ENCODE measurements at regions not wholly inside any gene's neighbourhood (a gene's known extent, or its start where the extent isn't known, plus 50 kb on each side); places are given as distances from the start of the nearest gene placed in this dataset.

DNA sequence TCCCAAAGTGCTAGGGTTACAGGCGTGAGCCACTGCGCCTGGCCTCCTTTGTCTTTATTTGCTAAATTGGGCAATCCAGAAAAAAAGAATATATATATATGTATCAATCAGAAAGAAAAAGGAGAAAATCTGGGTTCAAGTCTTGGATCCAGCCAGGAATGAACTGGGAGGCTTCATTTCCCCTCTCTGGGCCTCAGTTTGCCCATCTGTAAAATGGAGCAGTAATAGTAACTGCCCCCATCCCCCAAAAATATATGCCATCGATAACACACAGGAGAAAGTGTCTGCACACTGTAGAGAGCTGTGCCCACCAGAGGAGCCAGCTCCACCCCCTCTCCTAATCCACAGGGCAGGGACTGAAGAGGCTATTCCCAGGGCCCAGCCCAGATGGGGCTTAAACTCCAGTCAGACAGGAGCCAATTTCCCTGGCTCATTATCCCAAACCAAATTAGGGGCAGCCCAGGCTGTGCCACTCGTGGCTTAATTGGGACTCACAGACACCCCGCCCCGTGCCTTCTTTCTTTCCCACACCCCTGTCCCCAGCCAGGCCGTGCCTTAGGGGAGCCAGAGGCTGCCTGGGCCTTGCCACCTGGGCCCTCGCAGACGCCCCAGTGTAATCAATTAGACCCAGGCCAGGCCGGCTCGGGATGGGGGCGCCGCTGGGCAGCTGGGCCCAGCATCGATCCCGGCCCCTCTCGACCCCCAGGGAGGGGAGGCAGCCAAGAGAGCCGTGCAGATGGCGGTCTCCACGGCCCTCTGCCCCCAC is 171.5 kb downstream of the MN1 start:
- Histone ChIP-seq H3K4me2 (ENCODE audit: insufficient read depth, low read length, poor library complexity, severe bottlenecking) (peak overlapping the region; percentile 29), H3K4ac (ENCODE audit: low read length) (no peak overlapping the region), H3K27ac (replicated peaks; ENCODE audit: low read length) (no peak overlapping the region), H4K91ac (ENCODE audit: low read depth, low read length, poor library complexity) (peak overlapping the region; percentile 97), H3K23ac (ENCODE audit: low read depth, low read length, poor library complexity) (peak overlapping the region; percentile 17), H3K9ac (ENCODE audit: low read depth, low read length, poor library complexity) (peak overlapping the region; percentile 45), H3K4me1 (ENCODE audit: control insufficient read depth in 2 of 2, insufficient read depth in 1 of 2, low read depth in 1 of 2, low read length in 2 of 2) (peaks cover 15 to 17% of the 10 kb centered on the region in 2 donors), H3K36me3 (replicated peaks in 1 of 2; ENCODE audit: control insufficient read depth in 2 of 2, insufficient read depth in 2 of 2, low read length in 2 of 2) (no peaks in the 10 kb centered on the region), H3K79me1 (ENCODE audit: low read depth, low read length) (no peaks in the 10 kb centered on the region), H2BK15ac (ENCODE audit: low read length) (peak overlapping the region; percentile 83), H3K18ac (ENCODE audit: low read length) (peak overlapping the region; percentile 95), H2AK5ac (ENCODE audit: low read depth, low read length) (peak overlapping the region; percentile 94), H3K27me3 (ENCODE audit: control insufficient read depth in 3 of 3, insufficient read depth in 3 of 3, low read depth in 1 of 3, low read length in 3 of 3) (no peaks in the 10 kb centered on the region), H3K4me3 (ENCODE audit: low read length in 2 of 2) (no peak overlapping the region), H2BK12ac (ENCODE audit: low read length) (peak overlapping the region; percentile 65), H4K8ac (ENCODE audit: low read depth, low read length) (peak overlapping the region; percentile 31), H3K9me3 (replicated peaks in 1 of 2; ENCODE audit: control insufficient read depth in 2 of 2, insufficient read depth in 1 of 2, low read depth in 1 of 2, low read length in 2 of 2) (peaks cover 0 to 3% of the 10 kb centered on the region in 2 donors), H2BK120ac (ENCODE audit: low read depth, low read length) (peak overlapping the region; percentile 37), H3K14ac (ENCODE audit: low read length) (no peak overlapping the region), H2AFZ (ENCODE audit: low read length) (peak overlapping the region; percentile 58), H2BK5ac (ENCODE audit: low read length) (peak overlapping the region; percentile 49)
- no peak for DNase-seq (ENCODE audit: low spot score)
- no CpG with 5 or more reads among the region's 19 CpGs for WGBS, 2 donors (ENCODE audit: extremely low coverage in 2 of 2, insufficient read length in 2 of 2, insufficient replicate concordance in 1 of 2)

DNA sequence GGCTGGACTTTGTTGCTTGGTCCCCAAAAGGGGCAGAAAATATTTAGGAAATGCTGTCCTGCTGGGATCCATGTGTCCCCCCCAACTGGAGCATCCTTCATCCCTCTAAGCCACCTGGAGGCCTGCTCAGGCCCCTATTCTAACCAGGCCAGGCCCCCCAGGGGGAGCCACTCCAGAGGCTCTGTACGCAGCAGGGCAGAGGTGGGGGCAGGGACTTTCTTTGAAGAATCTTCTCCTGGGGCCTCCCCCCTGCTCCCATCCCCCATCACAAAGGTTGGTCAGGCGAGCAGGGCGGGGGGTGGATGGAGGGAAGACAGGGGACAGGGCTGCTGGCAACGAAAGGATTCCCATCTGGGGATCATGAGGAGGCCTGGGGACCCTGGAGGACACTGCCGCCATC is 170.8 kb downstream of the MN1 start:
- peak overlapping the region; percentile 95 for H3K18ac ChIP-seq (ENCODE audit: low read length)
- peaks cover 15 to 17% of the 10 kb centered on the region in 2 donors for H3K4me1 ChIP-seq (ENCODE audit: control insufficient read depth in 2 of 2, insufficient read depth in 1 of 2, low read depth in 1 of 2, low read length in 2 of 2)
- H2AFZ ChIP-seq (ENCODE audit: low read length), result peak overlapping the region; percentile 58
- H3K9ac ChIP-seq (ENCODE audit: low read depth, low read length, poor library complexity), result no peak overlapping the region
- H3K4me3 ChIP-seq (ENCODE audit: low read length in 2 of 2), result no peak overlapping the region
- H2BK120ac ChIP-seq (ENCODE audit: low read depth, low read length), result peak overlapping the region; percentile 37
- no peak overlapping the region for H4K8ac ChIP-seq (ENCODE audit: low read depth, low read length)
- no peak overlapping the region for H3K4me2 ChIP-seq (ENCODE audit: insufficient read depth, low read length, poor library complexity, severe bottlenecking)
- H2BK15ac ChIP-seq (ENCODE audit: low read length), result peak overlapping the region; percentile 83
- peak overlapping the region; percentile 49 for H2BK5ac ChIP-seq (ENCODE audit: low read length)
- no peaks in the 10 kb centered on the region for H3K79me1 ChIP-seq (ENCODE audit: low read depth, low read length)
- no peak overlapping the region for H3K14ac ChIP-seq (ENCODE audit: low read length)
- H4K91ac ChIP-seq (ENCODE audit: low read depth, low read length, poor library complexity), result peak overlapping the region; percentile 97
- peaks cover 0 to 3% of the 10 kb centered on the region in 2 donors for H3K9me3 ChIP-seq (replicated peaks in 1 of 2; ENCODE audit: control insufficient read depth in 2 of 2, insufficient read depth in 1 of 2, low read depth in 1 of 2, low read length in 2 of 2)
- H3K27me3 ChIP-seq (ENCODE audit: control insufficient read depth in 3 of 3, insufficient read depth in 3 of 3, low read depth in 1 of 3, low read length in 3 of 3), result no peaks in the 10 kb centered on the region
- H2BK12ac ChIP-seq (ENCODE audit: low read length), result peak overlapping the region; percentile 65
- H3K27ac ChIP-seq (replicated peaks; ENCODE audit: low read length), result peak overlapping the region; percentile 32
- no peak overlapping the region for H3K23ac ChIP-seq (ENCODE audit: low read depth, low read length, poor library complexity)
- DNase-seq (ENCODE audit: low spot score), result no peak
- no CpG with 5 or more reads among the region's 5 CpGs for WGBS, 2 donors (ENCODE audit: extremely low coverage in 2 of 2, insufficient read length in 2 of 2, insufficient replicate concordance in 1 of 2)
- H2AK5ac ChIP-seq (ENCODE audit: low read depth, low read length), result peak overlapping the region; percentile 94
- no peaks in the 10 kb centered on the region for H3K36me3 ChIP-seq (replicated peaks in 1 of 2; ENCODE audit: control insufficient read depth in 2 of 2, insufficient read depth in 2 of 2, low read length in 2 of 2)
- H3K4ac ChIP-seq (ENCODE audit: low read length), result peak overlapping the region; percentile 20

DNA sequence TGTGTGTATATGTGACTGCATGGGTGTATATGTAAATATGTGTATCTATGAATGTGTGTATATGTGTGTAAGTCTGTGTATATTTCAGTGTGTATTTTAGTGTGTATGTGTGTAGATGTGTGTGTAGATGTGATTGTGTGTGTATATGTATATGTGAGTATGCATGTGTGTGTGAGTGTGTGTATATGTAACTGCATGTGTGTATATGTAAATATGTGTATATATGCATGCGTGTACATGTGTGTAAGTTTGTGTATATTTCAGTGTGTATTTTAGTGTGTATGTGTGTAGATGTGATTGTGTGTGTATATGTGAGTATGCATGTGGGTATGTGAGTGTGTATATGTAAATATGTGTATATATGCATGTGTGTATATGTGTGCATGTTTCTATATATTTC is 169.9 kb downstream of the MN1 start:
- Histone ChIP-seq H3K4me1 (ENCODE audit: control insufficient read depth in 2 of 2, insufficient read depth in 1 of 2, low read depth in 1 of 2, low read length in 2 of 2) (peaks cover 15 to 20% of the 10 kb centered on the region in 2 donors), H3K27me3 (ENCODE audit: control insufficient read depth in 3 of 3, insufficient read depth in 3 of 3, low read depth in 1 of 3, low read length in 3 of 3) (no peaks in the 10 kb centered on the region), H4K8ac (ENCODE audit: low read depth, low read length) (no peak overlapping the region), H3K4ac (ENCODE audit: low read length) (no peak overlapping the region), H3K9ac (ENCODE audit: low read depth, low read length, poor library complexity) (no peak overlapping the region), H2AFZ (ENCODE audit: low read length) (no peak overlapping the region), H3K27ac (replicated peaks; ENCODE audit: low read length) (no peak overlapping the region), H3K9me3 (replicated peaks in 1 of 2; ENCODE audit: control insufficient read depth in 2 of 2, insufficient read depth in 1 of 2, low read depth in 1 of 2, low read length in 2 of 2) (peaks cover 0 to 3% of the 10 kb centered on the region in 2 donors), H3K4me2 (ENCODE audit: insufficient read depth, low read length, poor library complexity, severe bottlenecking) (no peak overlapping the region), H3K79me1 (ENCODE audit: low read depth, low read length) (no peaks in the 10 kb centered on the region), H3K4me3 (ENCODE audit: low read length in 2 of 2) (no peak overlapping the region), H2BK5ac (ENCODE audit: low read length) (no peak overlapping the region), H3K14ac (ENCODE audit: low read length) (no peak overlapping the region), H2AK5ac (ENCODE audit: low read depth, low read length) (no peak overlapping the region), H3K18ac (ENCODE audit: low read length) (no peak overlapping the region), H2BK12ac (ENCODE audit: low read length) (no peak overlapping the region), H2BK120ac (ENCODE audit: low read depth, low read length) (no peak overlapping the region), H3K23ac (ENCODE audit: low read depth, low read length, poor library complexity) (no peak overlapping the region), H4K91ac (ENCODE audit: low read depth, low read length, poor library complexity) (no peak overlapping the region), H3K36me3 (replicated peaks in 1 of 2; ENCODE audit: control insufficient read depth in 2 of 2, insufficient read depth in 2 of 2, low read length in 2 of 2) (no peaks in the 10 kb centered on the region), H2BK15ac (ENCODE audit: low read length) (no peak overlapping the region)
- WGBS, 2 donors (ENCODE audit: extremely low coverage in 2 of 2, insufficient read length in 2 of 2, insufficient replicate concordance in 1 of 2), result 100% methylated on average over 1 of the region's 1 CpG; no CpG with 5 or more reads in 1 of the 2 donors
- DNase-seq (ENCODE audit: low spot score), result no peak

DNA sequence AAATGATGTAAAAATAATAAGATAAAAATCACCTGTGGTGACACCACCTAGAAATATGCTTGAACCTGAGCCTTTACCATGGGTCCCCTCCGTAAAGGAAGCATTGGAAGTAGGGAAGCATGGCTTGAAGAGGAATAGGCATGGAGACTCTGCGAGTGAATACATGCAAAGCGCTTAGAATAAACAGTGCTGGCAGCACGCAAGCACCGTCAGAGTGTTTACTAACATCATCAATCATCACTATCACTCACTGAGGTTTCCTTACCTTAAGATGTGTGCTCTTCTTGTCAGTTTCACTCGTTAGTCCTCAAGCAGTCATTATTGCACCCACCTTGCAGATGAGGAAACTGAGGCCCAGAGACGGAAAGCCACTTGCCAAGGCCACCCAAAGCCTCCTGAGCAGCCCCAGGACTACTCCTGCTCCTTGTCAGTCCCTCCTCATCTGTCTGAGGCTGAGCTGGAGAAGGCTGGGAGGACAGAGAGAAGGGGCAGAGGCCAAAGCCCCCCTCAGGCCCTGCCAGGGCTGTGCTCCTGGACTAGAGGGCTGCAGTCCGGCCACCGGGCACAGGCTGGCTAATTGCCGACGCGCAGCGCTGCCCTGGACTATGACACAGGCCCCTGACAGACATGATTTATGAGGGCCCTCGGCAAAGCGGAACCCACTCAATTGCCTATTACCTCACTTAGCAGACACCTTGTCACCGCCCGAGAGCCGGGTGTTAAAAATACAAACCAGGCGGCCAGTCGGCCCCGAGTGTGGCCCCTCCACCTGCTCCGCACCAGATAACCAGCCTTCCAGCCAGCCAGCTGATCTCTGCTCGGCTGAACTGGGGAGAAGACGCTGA is 168.9 kb downstream of the MN1 start:
- DNase-seq (ENCODE audit: low spot score), result no peak
- H4K8ac ChIP-seq (ENCODE audit: low read depth, low read length), result no peak overlapping the region
- H2AK5ac ChIP-seq (ENCODE audit: low read depth, low read length), result peak overlapping the region; percentile 79
- no peak overlapping the region for H3K4me2 ChIP-seq (ENCODE audit: insufficient read depth, low read length, poor library complexity, severe bottlenecking)
- H2AFZ ChIP-seq (ENCODE audit: low read length), result peak overlapping the region; percentile 61
- H2BK120ac ChIP-seq (ENCODE audit: low read depth, low read length), result peak overlapping the region; percentile 19
- peak overlapping the region; percentile 10 for H2BK5ac ChIP-seq (ENCODE audit: low read length)
- H3K4ac ChIP-seq (ENCODE audit: low read length), result no peak overlapping the region
- no peak overlapping the region for H4K91ac ChIP-seq (ENCODE audit: low read depth, low read length, poor library complexity)
- no peak overlapping the region for H3K4me3 ChIP-seq (ENCODE audit: low read length in 2 of 2)
- H3K14ac ChIP-seq (ENCODE audit: low read length), result peak overlapping the region; percentile 56
- peak overlapping the region; percentile 87 for H3K18ac ChIP-seq (ENCODE audit: low read length)
- H3K9me3 ChIP-seq (replicated peaks in 1 of 2; ENCODE audit: control insufficient read depth in 2 of 2, insufficient read depth in 1 of 2, low read depth in 1 of 2, low read length in 2 of 2), result peaks cover 0 to 3% of the 10 kb centered on the region in 2 donors
- peaks cover 14 to 30% of the 10 kb centered on the region in 2 donors for H3K4me1 ChIP-seq (ENCODE audit: control insufficient read depth in 2 of 2, insufficient read depth in 1 of 2, low read depth in 1 of 2, low read length in 2 of 2)
- H3K23ac ChIP-seq (ENCODE audit: low read depth, low read length, poor library complexity), result peak overlapping the region; percentile 30
- no peaks in the 10 kb centered on the region for H3K79me1 ChIP-seq (ENCODE audit: low read depth, low read length)
- no peaks in the 10 kb centered on the region for H3K27me3 ChIP-seq (ENCODE audit: control insufficient read depth in 3 of 3, insufficient read depth in 3 of 3, low read depth in 1 of 3, low read length in 3 of 3)
- WGBS, 2 donors (ENCODE audit: extremely low coverage in 2 of 2, insufficient read length in 2 of 2, insufficient replicate concordance in 1 of 2), result no CpG with 5 or more reads among the region's 24 CpGs
- H3K27ac ChIP-seq (replicated peaks; ENCODE audit: low read length), result no peak overlapping the region
- no peak overlapping the region for H3K9ac ChIP-seq (ENCODE audit: low read depth, low read length, poor library complexity)
- H3K36me3 ChIP-seq (replicated peaks in 1 of 2; ENCODE audit: control insufficient read depth in 2 of 2, insufficient read depth in 2 of 2, low read length in 2 of 2), result no peaks in the 10 kb centered on the region
- H2BK15ac ChIP-seq (ENCODE audit: low read length), result peak overlapping the region; percentile 43
- H2BK12ac ChIP-seq (ENCODE audit: low read length), result peak overlapping the region; percentile 89

All from neuronal stem cell (in vitro differentiated cells).